Omental fat pad (tissue), 3 donors: ENCODE measurements at regions not wholly inside any gene's neighbourhood (a gene's known extent, or its start where the extent isn't known, plus 50 kb on each side); places are given as distances from the start of the nearest gene placed in this dataset.

Experiments used
- ATAC-seq: fragments of 150-250 bp; one replicate; pipeline ENCODE4 v1.9.1; 2016; ENCODE audit warnings: mild to moderate bottlenecking, moderate library complexity; ENCODE audit not compliant: low FRiP score
- DNase-seq: peaks from one replicate; pipeline ENCODE4 v3.0.0-alpha.2; 2019; ENCODE audit warnings: low spot score
- CTCF ChIP-seq, 3 donors: fragments of 450-650 bp; IDR thresholded peaks; one replicate each; pipeline ENCODE4 v1.5.1; 2016 to 2017; ENCODE audit warnings: antibody characterized with exemption in 3 of 3, mild to moderate bottlenecking in 3 of 3, moderate library complexity in 2 of 3

- ATAC-seq (no peak), DNase-seq (no peak)
- TF ChIP-seq CTCF (IDR thresholded peaks at IDR 0.05), result no peak
Observed at GRCh38 chr1:163422738-163423404, 101.1 kb downstream of the NUF2 start.

GRCh38 chr1:163426505-163427251 is 104.9 kb downstream of the NUF2 start:
- DNase-seq (no peak), ATAC-seq (no peak)
- no peak for TF ChIP-seq CTCF (IDR thresholded peaks at IDR 0.05)

GRCh38 chr1:163427279-163427678 is 105.5 kb downstream of the NUF2 start:
- DNase-seq (no peak), ATAC-seq (no peak)
- no peak for TF ChIP-seq CTCF (IDR thresholded peaks at IDR 0.05)

- ATAC-seq (no peak), DNase-seq (no peak)
- no peak for TF ChIP-seq CTCF (IDR thresholded peaks at IDR 0.05)
Observed at GRCh38 chr1:163436140-163436812, 114.5 kb downstream of the NUF2 start.

- ATAC-seq (no peak), DNase-seq (no peak)
- TF ChIP-seq CTCF (IDR thresholded peaks at IDR 0.05), result no peak
Observed at GRCh38 chr1:163439471-163439870, 117.7 kb downstream of the NUF2 start.

GRCh38 chr1:163440090-163440489 is 118.3 kb downstream of the NUF2 start:
- ATAC-seq (no peak), DNase-seq (no peak)
- no peak for TF ChIP-seq CTCF (IDR thresholded peaks at IDR 0.05)
